ENCODE measurements at regions not wholly inside any gene's neighbourhood (a gene's known extent, or its start where the extent isn't known, plus 50 kb on each side); places are given as distances from the start of the nearest gene placed in this dataset.

GRCh38 chr5:29852329-29852728 lies 1341.2 kb upstream of the CDH6 start:
- H3K4me3 ChIP-seq (ENCODE audit: low read depth, low read length) = no peak overlapping the region

GRCh38 chr5:29845206-29845605 lies 1348.3 kb upstream of the CDH6 start:
- Histone ChIP-seq H4K8ac (ENCODE audit: low read depth, low read length) (no peak overlapping the region), H3K79me2 (ENCODE audit: control insufficient read depth, insufficient read depth, low read length, poor library complexity) (no peaks in the 10 kb centered on the region), H3K4me2 (ENCODE audit: low read length) (no peak overlapping the region), H3K4me1 (ENCODE audit: control insufficient read depth in 1 of 2, insufficient read depth in 2 of 2, low read length in 2 of 2) (no peaks in the 10 kb centered on the region), H2BK120ac (ENCODE audit: insufficient read depth, low read length, poor library complexity) (no peak overlapping the region), H2AFZ (ENCODE audit: insufficient read depth, low read length, poor library complexity) (no peak overlapping the region), H3K23ac (ENCODE audit: low read length) (no peak overlapping the region), H3K36me3 (ENCODE audit: control insufficient read depth in 1 of 2, insufficient read depth in 2 of 2, low read length in 2 of 2) (no peaks in the 10 kb centered on the region), H4K91ac (ENCODE audit: low read depth, low read length) (no peak overlapping the region), H3K4me3 (ENCODE audit: low read depth, low read length) (no peak overlapping the region), H4K12ac (ENCODE audit: low read depth, low read length) (no peak overlapping the region), H3K27me3 (ENCODE audit: insufficient read depth, low read length) (no peaks in the 10 kb centered on the region), H2BK5ac (ENCODE audit: low read depth, low read length, poor library complexity) (no peak overlapping the region), H3K4ac (ENCODE audit: low read depth, low read length) (no peak overlapping the region), H3K9me3 (ENCODE audit: insufficient read depth, low read depth, low read length) (peaks cover 2% of the 10 kb centered on the region), H3K27ac (ENCODE audit: low read depth, low read length) (no peak overlapping the region), H2BK12ac (ENCODE audit: low read length) (no peak overlapping the region), H3K14ac (ENCODE audit: low read length) (no peak overlapping the region), H3K79me1 (ENCODE audit: low read length) (no peaks in the 10 kb centered on the region), H3K18ac (ENCODE audit: low read length) (no peak overlapping the region), H2AK5ac (ENCODE audit: low read length) (no peak overlapping the region), H3K9ac (ENCODE audit: low read length) (no peak overlapping the region)
- DNase-seq = no peak
- WGBS (ENCODE audit: extremely low coverage, insufficient coverage, insufficient read length) = no CpG with 5 or more reads among the region's 3 CpGs

More at GRCh38 chr5:29852329-29852728, 1341.2 kb upstream of the CDH6 start:
- Histone ChIP-seq H2BK12ac (ENCODE audit: low read length) (no peak overlapping the region), H2BK120ac (ENCODE audit: insufficient read depth, low read length, poor library complexity) (no peak overlapping the region), H3K4me1 (ENCODE audit: control insufficient read depth in 1 of 2, insufficient read depth in 2 of 2, low read length in 2 of 2) (no peaks in the 10 kb centered on the region), H2AFZ (ENCODE audit: insufficient read depth, low read length, poor library complexity) (no peak overlapping the region), H3K14ac (ENCODE audit: low read length) (no peak overlapping the region), H2AK5ac (ENCODE audit: low read length) (no peak overlapping the region), H3K4me2 (ENCODE audit: low read length) (no peak overlapping the region), H3K36me3 (ENCODE audit: control insufficient read depth in 1 of 2, insufficient read depth in 2 of 2, low read length in 2 of 2) (no peaks in the 10 kb centered on the region), H3K4ac (ENCODE audit: low read depth, low read length) (no peak overlapping the region), H3K79me1 (ENCODE audit: low read length) (no peaks in the 10 kb centered on the region), H3K27ac (ENCODE audit: low read depth, low read length) (no peak overlapping the region), H3K18ac (ENCODE audit: low read length) (no peak overlapping the region), H3K9ac (ENCODE audit: low read length) (no peak overlapping the region), H4K12ac (ENCODE audit: low read depth, low read length) (no peak overlapping the region), H3K27me3 (ENCODE audit: insufficient read depth, low read length) (no peaks in the 10 kb centered on the region), H2BK5ac (ENCODE audit: low read depth, low read length, poor library complexity) (no peak overlapping the region), H3K9me3 (ENCODE audit: insufficient read depth, low read depth, low read length) (peaks cover 2% of the 10 kb centered on the region), H3K23ac (ENCODE audit: low read length) (no peak overlapping the region), H3K79me2 (ENCODE audit: control insufficient read depth, insufficient read depth, low read length, poor library complexity) (no peaks in the 10 kb centered on the region), H4K8ac (ENCODE audit: low read depth, low read length) (no peak overlapping the region), H4K91ac (ENCODE audit: low read depth, low read length) (no peak overlapping the region)
- WGBS (ENCODE audit: extremely low coverage, insufficient coverage, insufficient read length) = no CpG with 5 or more reads among the region's 2 CpGs
- no peak for DNase-seq

- Histone ChIP-seq H4K12ac (ENCODE audit: low read depth, low read length) (no peak overlapping the region), H2BK5ac (ENCODE audit: low read depth, low read length, poor library complexity) (no peak overlapping the region), H2BK12ac (ENCODE audit: low read length) (no peak overlapping the region), H2BK120ac (ENCODE audit: insufficient read depth, low read length, poor library complexity) (no peak overlapping the region), H3K27me3 (ENCODE audit: insufficient read depth, low read length) (no peaks in the 10 kb centered on the region), H3K18ac (ENCODE audit: low read length) (no peak overlapping the region), H3K14ac (ENCODE audit: low read length) (no peak overlapping the region), H3K4ac (ENCODE audit: low read depth, low read length) (no peak overlapping the region), H2AK5ac (ENCODE audit: low read length) (no peak overlapping the region), H3K9me3 (ENCODE audit: insufficient read depth, low read depth, low read length) (no peaks in the 10 kb centered on the region), H3K23ac (ENCODE audit: low read length) (no peak overlapping the region), H4K8ac (ENCODE audit: low read depth, low read length) (no peak overlapping the region), H2AFZ (ENCODE audit: insufficient read depth, low read length, poor library complexity) (no peak overlapping the region), H3K27ac (ENCODE audit: low read depth, low read length) (no peak overlapping the region), H3K79me1 (ENCODE audit: low read length) (no peaks in the 10 kb centered on the region), H3K9ac (ENCODE audit: low read length) (no peak overlapping the region), H3K36me3 (ENCODE audit: control insufficient read depth in 1 of 2, insufficient read depth in 2 of 2, low read length in 2 of 2) (no peaks in the 10 kb centered on the region), H3K4me2 (ENCODE audit: low read length) (no peak overlapping the region), H3K4me1 (ENCODE audit: control insufficient read depth in 1 of 2, insufficient read depth in 2 of 2, low read length in 2 of 2) (no peaks in the 10 kb centered on the region), H3K4me3 (ENCODE audit: low read depth, low read length) (no peak overlapping the region), H4K91ac (ENCODE audit: low read depth, low read length) (no peak overlapping the region), H3K79me2 (ENCODE audit: control insufficient read depth, insufficient read depth, low read length, poor library complexity) (no peaks in the 10 kb centered on the region)
- DNase-seq = no peak
- WGBS (ENCODE audit: extremely low coverage, insufficient coverage, insufficient read length) = no CpG with 5 or more reads among the region's 2 CpGs
These were observed 1360.1 kb upstream of the CDH6 start for GRCh38 chr5:29833394-29833793.

GRCh38 chr5:29822521-29822920 lies 1371.0 kb upstream of the CDH6 start:
- Histone ChIP-seq H4K12ac (ENCODE audit: low read depth, low read length) (no peak overlapping the region), H3K36me3 (ENCODE audit: control insufficient read depth in 1 of 2, insufficient read depth in 2 of 2, low read length in 2 of 2) (no peaks in the 10 kb centered on the region), H3K4me3 (ENCODE audit: low read depth, low read length) (no peak overlapping the region), H3K14ac (ENCODE audit: low read length) (no peak overlapping the region), H2AFZ (ENCODE audit: insufficient read depth, low read length, poor library complexity) (no peak overlapping the region), H3K79me2 (ENCODE audit: control insufficient read depth, insufficient read depth, low read length, poor library complexity) (no peaks in the 10 kb centered on the region), H3K4me2 (ENCODE audit: low read length) (no peak overlapping the region), H3K9ac (ENCODE audit: low read length) (no peak overlapping the region), H2AK5ac (ENCODE audit: low read length) (no peak overlapping the region), H3K4ac (ENCODE audit: low read depth, low read length) (no peak overlapping the region), H3K9me3 (ENCODE audit: insufficient read depth, low read depth, low read length) (no peaks in the 10 kb centered on the region), H2BK5ac (ENCODE audit: low read depth, low read length, poor library complexity) (no peak overlapping the region), H4K8ac (ENCODE audit: low read depth, low read length) (no peak overlapping the region), H3K18ac (ENCODE audit: low read length) (no peak overlapping the region), H3K27ac (ENCODE audit: low read depth, low read length) (no peak overlapping the region), H3K27me3 (ENCODE audit: insufficient read depth, low read length) (no peaks in the 10 kb centered on the region), H2BK120ac (ENCODE audit: insufficient read depth, low read length, poor library complexity) (no peak overlapping the region), H2BK12ac (ENCODE audit: low read length) (no peak overlapping the region), H3K79me1 (ENCODE audit: low read length) (no peaks in the 10 kb centered on the region), H3K23ac (ENCODE audit: low read length) (no peak overlapping the region), H4K91ac (ENCODE audit: low read depth, low read length) (no peak overlapping the region), H3K4me1 (ENCODE audit: control insufficient read depth in 1 of 2, insufficient read depth in 2 of 2, low read length in 2 of 2) (no peaks in the 10 kb centered on the region)
- no CpG with 5 or more reads among the region's 4 CpGs for WGBS (ENCODE audit: extremely low coverage, insufficient coverage, insufficient read length)
- no peak for DNase-seq
